ENCODE measurements at regions not wholly inside any gene's neighbourhood (a gene's known extent, or its start where the extent isn't known, plus 50 kb on each side); places are given as distances from the start of the nearest gene placed in this dataset.
A peak's percentile ranks its signal among the peaks of the same experiment; 100 is the strongest.

DNA sequence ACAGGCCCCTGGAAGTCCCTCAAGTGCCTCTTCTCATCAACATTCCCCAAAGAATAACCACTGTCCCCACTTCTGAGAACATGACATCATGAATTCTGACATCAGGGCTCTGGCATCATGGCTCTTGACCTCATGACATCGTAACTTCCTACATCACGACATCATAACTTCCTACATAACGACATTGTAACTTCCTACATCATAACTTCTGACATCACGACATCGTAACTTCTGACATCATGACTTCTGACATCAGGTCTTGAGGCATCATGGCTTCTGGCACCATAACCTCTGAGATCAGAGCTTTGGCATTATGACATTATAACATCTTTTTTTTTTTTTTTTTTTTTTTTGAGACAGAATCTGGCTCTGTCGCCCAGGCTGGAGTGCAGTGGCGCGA lies 66.7 kb upstream of the FAM20C start:
- TF ChIP-seq, protein P1, sequence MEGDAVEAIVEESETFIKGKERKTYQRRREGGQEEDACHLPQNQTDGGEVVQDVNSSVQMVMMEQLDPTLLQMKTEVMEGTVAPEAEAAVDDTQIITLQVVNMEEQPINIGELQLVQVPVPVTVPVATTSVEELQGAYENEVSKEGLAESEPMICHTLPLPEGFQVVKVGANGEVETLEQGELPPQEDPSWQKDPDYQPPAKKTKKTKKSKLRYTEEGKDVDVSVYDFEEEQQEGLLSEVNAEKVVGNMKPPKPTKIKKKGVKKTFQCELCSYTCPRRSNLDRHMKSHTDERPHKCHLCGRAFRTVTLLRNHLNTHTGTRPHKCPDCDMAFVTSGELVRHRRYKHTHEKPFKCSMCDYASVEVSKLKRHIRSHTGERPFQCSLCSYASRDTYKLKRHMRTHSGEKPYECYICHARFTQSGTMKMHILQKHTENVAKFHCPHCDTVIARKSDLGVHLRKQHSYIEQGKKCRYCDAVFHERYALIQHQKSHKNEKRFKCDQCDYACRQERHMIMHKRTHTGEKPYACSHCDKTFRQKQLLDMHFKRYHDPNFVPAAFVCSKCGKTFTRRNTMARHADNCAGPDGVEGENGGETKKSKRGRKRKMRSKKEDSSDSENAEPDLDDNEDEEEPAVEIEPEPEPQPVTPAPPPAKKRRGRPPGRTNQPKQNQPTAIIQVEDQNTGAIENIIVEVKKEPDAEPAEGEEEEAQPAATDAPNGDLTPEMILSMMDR (IDR thresholded peaks at IDR 0.05; ENCODE audit: insufficient read depth, low read length): no peak
- no peak overlapping the region for H3K4me3 ChIP-seq (ENCODE audit: low read depth, low read length)
- DNase-seq (ENCODE audit: low read depth): no peak

DNA sequence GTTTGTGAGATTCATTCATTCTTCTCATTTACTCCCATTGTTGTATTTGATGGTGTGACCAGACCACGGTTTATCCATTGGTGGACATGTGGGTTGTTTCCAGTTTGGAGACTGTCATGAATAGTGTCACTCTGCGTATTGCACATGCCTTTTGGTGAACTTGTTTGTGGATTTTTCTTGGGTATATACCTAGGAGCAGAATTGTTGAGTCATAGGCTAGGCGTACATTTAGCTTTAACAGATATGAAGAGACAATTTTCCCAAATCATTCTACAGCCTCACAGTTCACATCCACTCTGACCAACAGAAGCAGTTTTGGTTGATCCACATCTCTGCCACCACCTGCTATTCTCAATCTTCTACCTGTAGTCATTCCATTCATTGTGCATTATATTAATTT lies 66.0 kb upstream of the FAM20C start:
- TF ChIP-seq, protein P1 (IDR thresholded peaks at IDR 0.05; ENCODE audit: insufficient read depth, low read length): no peak
- H3K4me3 ChIP-seq (ENCODE audit: low read depth, low read length): no peak overlapping the region
- DNase-seq (ENCODE audit: low read depth): no peak

DNA sequence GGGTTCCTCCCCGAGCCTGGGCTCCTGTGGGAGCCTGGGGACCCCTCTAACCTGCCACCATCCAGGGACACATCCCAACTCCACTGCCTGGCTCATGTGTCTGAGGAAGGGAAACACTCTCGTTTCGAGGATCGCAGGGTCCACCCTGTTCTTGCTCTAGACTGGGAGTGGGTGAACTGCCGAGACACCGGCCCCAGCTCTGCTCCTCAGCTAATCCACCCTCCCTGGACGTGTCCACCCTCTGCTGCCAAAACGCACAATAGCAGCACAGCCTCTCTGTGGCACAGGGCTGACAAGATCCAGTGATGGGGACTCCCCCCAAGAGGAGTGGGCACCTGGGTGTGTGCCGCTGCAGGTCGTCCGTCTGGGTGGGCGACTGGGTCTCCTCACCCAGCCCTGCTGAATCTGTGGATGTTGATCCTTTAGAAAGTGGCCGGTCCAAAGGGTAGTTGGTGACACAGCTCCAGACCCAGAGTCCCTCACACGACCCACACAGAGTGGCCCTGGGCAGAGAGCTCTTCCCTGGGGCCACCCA lies 65.2 kb upstream of the FAM20C start:
- H3K4me3 ChIP-seq (ENCODE audit: low read depth, low read length): no peak overlapping the region
- no peak for DNase-seq (ENCODE audit: low read depth)
- TF ChIP-seq, protein P1 (IDR thresholded peaks at IDR 0.05; ENCODE audit: insufficient read depth, low read length): no peak

DNA sequence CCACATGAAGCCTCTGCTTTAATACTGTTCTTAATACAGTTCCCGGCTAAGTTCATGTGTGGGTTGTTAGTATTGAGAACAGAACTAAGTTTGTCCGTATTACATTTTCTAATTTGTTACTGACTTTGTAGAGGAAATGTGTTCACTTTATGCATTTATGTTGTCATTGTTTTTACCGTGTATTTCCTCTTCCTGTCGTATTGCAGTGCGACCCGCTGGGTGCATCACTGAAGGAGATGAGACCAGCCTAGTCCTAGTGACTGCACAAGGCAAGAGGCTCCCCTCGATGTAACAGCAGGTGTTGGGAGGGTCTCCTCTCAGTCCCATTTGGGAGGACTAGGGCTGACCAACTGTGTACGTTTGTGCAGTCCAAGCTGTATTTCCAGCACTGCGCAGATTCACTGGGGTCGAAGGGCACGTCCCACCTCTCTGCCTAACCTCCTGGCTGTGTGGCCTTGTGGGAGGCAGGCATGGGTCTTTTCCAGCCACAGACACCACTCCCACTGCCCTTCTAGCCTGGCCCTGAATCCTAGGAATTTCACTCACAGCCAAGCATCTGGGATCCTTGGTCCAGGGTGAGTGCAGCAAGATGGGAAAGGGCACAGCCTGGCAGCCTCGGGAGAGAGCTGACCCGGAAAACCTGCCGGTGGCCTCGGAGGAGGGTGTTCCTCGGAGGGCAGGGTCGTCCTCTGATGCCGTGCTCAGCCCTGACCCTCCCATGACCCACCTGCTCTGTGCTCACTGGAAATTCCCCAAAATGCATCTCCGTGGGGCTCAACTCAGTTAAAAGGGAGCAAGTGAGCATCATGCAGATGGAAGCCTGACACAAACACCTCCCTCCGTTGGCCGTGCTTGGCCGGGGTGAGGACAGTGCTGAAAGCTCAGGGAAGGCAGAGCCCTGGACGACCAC lies 63.9 kb upstream of the FAM20C start:
- TF ChIP-seq, protein P1 (IDR thresholded peaks at IDR 0.05; ENCODE audit: insufficient read depth, low read length): no peak
- H3K4me3 ChIP-seq (ENCODE audit: low read depth, low read length): no peak overlapping the region
- DNase-seq (ENCODE audit: low read depth): no peak

DNA sequence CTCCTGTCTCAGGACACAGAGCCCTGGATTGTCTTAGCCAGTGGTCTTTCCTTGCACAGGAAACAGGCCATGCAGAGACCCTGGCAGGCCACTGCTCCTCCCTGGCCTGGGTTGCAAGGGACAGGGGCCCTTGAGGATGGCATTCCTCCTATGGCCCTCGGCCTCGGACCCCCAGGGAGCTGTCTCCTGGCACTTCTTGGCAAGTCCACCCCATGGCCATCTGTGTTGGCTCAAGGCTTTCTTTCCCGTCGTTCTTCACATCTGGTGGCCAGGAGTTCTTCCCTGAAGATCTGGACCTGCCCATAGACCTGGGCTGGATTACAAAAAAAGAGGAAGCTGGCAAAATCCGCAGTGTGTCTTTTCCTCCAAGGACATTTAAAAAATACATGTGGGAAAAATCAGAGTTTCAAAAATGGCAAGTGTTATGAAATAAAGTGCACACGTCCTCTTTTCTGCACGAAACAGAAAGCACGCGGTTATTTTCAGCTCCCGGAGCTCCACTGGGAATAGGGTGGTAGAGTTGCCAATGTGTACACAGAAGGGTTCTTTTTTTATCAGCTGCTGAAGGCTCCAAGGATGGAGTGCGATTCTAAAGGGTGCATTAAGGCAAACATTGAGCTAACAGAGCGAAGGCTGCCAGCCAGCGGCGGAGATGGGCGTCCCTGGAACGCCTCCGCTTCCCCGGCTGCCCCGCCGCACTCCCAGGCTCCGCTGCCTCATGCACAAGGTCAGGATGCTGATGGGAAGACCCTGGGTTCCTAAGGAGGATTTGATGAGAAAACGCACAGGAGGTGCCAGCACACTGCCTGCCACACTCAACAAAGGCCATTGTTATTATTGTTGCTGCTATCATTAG lies 62.8 kb upstream of the FAM20C start:
- H3K4me3 ChIP-seq (ENCODE audit: low read depth, low read length): peak overlapping the region; percentile 23
- TF ChIP-seq, protein P1 (IDR thresholded peaks at IDR 0.05; ENCODE audit: insufficient read depth, low read length): no peak
- peak; percentile 93 for DNase-seq (ENCODE audit: low read depth)

DNA sequence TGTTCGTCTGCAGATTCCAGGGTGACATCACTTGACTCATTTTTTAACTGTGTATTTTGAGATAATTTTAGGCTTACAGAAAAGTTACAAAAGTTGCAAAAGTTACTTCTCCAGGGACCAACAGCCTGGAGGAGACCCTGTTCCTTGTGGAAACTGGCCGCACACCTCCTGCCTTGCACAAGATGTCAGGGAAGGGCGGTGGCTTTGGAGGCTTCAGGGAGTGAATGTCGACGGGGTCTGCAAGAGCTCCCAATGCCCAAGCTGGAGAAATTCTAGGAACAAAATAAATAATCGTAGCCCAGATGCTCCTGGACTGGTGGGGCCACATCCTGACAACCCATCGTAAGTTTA lies 62.2 kb upstream of the FAM20C start:
- TF ChIP-seq, protein P1 (IDR thresholded peaks at IDR 0.05; ENCODE audit: insufficient read depth, low read length): no peak
- DNase-seq (ENCODE audit: low read depth): no peak
- peak overlapping the region; percentile 23 for H3K4me3 ChIP-seq (ENCODE audit: low read depth, low read length)
